Islet of Langerhans (tissue), 1 donor: ENCODE measurements at regions not wholly inside any gene's neighbourhood (a gene's known extent, or its start where the extent isn't known, plus 50 kb on each side); places are given as distances from the start of the nearest gene placed in this dataset.
"Not testable (repeated sequence)": the region's sequence is repeated elsewhere in the genome, so short reads cannot be mapped to it uniquely, and the experiment has no call there.

Source experiments
- FAIRE-seq: peaks from one replicate; lab custom pipeline; 2011; peaks lifted over from hg19 to GRCh38; lab: Jason Lieb, UNC

DNA sequence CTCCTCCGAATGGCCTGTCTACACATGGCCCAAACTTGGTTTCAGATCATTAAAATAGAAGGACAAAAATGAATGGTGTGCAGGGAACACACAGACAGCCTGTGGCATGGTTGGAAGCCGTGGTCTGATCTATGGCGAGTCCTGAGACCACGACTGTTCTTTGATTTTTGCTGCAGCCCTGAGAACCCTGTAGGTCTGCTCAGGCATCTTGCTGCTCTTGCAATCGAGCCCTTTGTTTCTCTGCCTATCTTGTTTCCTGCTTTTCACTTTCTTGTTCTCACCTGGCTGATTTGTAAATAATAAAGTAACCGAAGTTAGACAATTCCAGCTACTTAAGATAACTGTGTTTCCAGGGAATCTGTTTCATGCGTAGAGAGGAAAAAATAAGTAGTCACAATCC lies 54.1 kb upstream of the NBPF9 start:
- FAIRE-seq, result not testable (repeated sequence)

DNA sequence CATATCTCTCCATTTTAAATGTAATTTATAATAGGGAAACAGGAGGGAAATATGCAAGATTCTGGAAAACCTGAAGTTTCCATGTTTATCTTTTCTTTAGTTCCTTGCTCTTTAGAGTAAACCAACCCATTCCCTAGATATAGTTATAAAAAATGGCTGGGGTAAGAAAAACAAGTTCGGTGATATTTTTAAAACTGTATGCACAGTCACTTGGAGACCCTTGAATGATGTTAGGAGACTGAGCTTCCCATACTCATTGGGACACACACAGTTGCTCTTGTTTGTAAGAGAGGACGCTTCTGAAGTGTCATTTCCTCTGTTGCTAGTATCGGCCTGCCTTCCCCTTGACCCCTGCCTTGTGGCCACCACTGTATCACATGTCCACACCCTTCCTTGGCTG lies 55.0 kb upstream of the NBPF9 start:
- FAIRE-seq, result not testable (repeated sequence)

DNA sequence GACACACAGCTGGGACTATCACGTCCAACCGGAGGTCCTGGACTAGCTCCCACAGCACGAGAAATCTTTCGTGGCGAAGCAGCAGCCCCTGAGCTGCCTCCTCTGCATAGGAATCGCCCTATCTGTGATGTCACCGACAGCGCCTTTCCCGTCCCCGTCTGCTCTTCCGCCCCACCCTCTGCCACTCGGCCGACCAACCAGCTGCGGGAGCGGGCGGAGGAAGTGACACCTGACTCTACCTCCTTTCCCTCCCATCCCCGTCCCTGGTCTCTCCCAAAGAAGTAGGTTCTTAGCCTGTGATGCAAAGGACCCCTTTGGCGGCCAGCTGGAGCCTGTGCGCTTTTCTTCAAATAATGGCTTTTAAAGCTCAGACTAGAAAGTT lies 59.7 kb upstream of the NBPF9 start:
- not testable (repeated sequence) for FAIRE-seq

GRCh38 chr1:149174765-149175164 lies 71.4 kb upstream of the NBPF9 start:
- not testable (repeated sequence) for FAIRE-seq

- not testable (repeated sequence) for FAIRE-seq
Observed at GRCh38 chr1:149175812-149176211, 72.5 kb upstream of the NBPF9 start.

GRCh38 chr1:149176453-149177316 lies 73.3 kb upstream of the NBPF9 start:
- not testable (repeated sequence) for FAIRE-seq

- FAIRE-seq, result not testable (repeated sequence)
Observed at GRCh38 chr1:149190742-149191141, 87.4 kb upstream of the NBPF9 start.

- not testable (repeated sequence) for FAIRE-seq
Observed at GRCh38 chr1:149196651-149197050, 93.3 kb upstream of the NBPF9 start.

- FAIRE-seq, result not testable (repeated sequence)
Observed at GRCh38 chr1:149200567-149200966, 97.2 kb upstream of the NBPF9 start.

- not testable (repeated sequence) for FAIRE-seq
Observed at GRCh38 chr1:149202283-149202682, 98.9 kb upstream of the NBPF9 start.

GRCh38 chr1:149204396-149204795 lies 101.0 kb upstream of the NBPF9 start:
- not testable (repeated sequence) for FAIRE-seq

GRCh38 chr1:149208836-149209235 lies 105.5 kb upstream of the NBPF9 start:
- not testable (repeated sequence) for FAIRE-seq

DNA sequence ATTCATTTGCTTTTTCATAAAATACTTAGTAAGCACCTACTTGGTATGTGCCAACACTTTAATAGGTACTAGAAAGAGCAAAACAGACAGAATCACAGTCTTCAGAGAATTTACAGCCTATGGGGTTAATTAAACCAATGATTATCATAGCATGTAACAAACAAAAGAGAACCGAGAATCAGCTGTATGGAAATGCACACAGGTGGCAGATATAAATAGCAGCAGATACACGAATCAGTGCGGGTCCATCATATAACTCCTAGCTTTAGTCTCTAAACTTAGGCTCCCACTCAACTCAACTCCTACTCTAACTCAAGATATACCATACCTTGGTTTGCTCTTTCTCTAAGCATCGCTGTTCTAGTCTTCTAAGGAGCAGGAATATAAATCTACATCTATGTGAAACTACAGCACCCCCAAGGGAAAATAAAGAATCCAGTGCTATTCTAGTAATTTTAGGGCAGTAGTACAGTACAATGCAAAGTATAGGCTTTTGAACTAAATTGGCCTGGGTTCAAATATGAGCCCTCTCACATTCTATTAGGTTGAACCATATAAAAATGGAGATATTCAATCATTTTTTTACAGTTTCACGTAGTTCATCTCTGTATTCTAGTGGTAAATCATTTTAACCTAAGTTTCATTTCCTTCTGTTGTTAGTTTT lies 108.5 kb upstream of the NBPF9 start:
- FAIRE-seq, result not testable (repeated sequence)

DNA sequence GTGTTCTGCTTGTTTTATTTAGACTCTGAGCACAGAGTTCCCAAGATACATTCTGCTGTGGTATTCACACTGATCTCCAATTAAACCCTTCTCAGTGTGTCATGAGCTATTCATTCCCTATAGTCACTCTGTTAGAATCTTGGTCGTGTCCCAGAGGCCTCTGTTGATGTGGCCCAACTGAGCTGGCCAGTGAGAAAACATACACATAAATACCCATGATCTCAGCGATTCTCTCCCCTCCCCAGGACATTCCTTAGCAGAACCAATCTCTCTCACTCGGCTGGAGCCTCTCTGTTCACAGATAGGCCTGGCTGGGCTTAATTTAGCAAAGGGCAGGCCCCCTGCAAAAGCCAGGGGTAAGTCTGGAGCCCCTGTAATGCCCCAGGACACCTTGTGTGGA lies 109.6 kb upstream of the NBPF9 start:
- FAIRE-seq, result not testable (repeated sequence)

GRCh38 chr1:149213673-149214072 lies 110.3 kb upstream of the NBPF9 start:
- not testable (repeated sequence) for FAIRE-seq

DNA sequence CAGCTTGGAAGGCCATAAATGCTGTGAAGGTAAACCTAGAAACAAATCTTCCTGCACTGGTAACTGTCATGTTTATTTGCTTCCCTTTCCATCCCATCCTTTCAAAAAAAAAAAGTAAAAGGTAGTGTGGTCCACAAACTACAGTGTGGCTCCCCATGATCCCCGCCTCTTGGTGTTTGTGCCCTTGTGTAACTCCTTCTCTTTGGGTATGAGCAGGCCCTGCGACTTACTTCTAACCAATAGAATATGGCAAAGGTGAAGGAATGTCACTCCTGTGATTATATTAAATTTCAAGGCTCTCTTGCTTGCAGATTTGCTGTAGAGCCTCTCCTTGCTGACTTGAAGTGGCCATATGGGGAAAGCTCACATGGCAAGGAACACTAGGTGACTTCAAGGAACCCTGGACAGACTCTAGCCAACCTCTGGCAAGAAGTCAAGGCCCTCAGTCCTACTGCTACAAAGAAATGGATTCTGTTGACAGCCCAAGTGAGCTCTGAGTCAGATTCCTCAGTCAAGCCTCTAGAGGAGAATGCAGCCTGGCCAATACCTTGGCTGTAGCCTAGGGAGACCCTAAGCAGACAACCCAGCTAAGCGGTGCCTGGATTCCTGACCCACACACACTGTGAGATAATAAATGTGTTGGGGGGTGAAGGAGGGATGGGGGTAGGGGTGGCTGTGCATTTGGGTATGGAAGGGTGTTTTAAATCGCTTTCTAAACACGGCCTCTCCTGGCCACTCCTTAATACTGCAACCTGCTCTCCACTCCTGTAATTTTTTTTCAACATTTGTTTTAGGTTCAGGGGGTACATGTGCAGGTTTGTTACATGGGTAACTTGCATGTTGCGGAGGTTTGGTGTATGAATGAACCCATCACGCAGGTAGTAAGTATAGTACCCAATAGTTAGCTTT lies 115.0 kb upstream of the NBPF9 start:
- not testable (repeated sequence) for FAIRE-seq

DNA sequence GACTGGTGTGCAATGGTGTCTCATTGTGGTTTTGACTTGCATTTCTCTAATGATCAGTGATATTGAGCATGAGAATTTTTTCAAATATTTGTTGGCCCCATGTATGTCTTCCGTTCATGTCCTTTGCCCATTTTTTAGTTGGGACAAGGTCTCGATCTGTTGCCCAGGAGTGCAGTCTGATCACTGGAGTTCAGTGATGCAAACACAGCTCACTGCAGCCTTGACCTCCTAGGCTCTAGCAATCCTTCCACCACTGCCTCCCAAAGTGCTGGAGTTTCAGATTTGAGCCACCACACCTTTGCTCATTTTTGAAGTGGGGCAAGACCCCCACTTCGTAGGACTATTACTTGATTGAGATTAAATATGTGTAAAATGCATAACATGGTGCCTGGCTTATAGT lies 116.2 kb upstream of the NBPF9 start:
- FAIRE-seq, result not testable (repeated sequence)

DNA sequence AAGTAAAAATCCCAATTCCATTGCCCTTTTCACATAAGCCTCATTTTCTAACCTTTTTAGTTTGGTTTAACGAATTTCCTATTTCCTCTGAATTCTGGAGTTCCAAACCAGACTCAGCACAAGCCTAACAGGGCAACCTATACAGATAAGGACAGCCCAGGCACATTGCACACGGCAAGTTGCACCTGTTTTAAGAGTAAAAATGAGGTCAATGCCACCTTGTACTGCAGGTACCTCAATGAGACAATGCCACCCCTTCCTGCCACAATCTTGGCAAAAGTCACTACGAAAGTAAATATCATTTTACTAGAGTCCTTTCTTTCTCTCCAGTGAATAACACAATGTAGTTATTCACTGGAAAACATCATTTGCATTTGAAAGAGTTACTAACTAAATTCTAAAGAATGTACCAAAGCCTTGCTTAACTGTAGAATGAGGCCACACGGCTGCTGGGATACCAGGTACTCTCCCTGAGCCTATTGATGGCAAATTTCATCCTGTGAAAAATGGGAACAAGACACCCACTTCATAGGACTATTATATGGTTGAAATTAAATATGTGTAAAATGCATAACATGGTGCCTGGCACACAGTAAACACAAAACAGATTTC lies 117.2 kb upstream of the NBPF9 start:
- not testable (repeated sequence) for FAIRE-seq

DNA sequence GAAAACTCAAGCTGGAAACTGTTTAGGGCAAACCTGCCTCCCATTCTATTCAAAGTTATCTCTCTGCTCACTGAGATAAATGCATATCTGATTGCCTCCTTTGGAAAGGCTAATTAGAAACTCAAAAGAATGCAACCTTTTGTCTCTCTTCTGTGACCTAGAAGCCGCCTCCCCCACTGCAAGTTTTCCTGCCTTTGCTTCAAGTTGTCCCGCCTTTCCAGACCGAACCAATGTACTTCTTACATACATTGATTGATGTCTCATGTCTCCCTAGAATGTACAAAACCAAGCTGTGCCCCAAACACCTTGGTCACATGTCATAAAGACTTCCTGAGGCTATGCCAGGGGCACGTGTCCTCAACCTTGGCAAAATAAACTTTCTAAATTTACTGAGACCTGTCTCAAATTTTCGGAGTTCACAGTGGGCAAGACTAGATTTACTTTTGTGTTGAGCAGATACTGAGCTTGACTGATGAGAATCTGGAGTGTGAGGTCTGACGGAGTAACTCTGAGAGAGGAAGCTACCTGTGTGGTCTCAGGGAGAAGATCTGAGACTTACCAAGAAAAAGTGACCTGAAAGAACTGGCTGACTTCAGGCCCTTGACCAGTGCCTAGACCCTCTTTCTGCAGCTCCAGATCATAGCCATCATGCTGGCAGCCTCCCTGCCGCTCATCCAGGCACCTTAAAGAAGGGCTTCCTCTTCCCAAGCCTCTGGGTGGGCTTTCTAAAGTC lies 124.7 kb upstream of the NBPF9 start:
- FAIRE-seq, result not testable (repeated sequence)

DNA sequence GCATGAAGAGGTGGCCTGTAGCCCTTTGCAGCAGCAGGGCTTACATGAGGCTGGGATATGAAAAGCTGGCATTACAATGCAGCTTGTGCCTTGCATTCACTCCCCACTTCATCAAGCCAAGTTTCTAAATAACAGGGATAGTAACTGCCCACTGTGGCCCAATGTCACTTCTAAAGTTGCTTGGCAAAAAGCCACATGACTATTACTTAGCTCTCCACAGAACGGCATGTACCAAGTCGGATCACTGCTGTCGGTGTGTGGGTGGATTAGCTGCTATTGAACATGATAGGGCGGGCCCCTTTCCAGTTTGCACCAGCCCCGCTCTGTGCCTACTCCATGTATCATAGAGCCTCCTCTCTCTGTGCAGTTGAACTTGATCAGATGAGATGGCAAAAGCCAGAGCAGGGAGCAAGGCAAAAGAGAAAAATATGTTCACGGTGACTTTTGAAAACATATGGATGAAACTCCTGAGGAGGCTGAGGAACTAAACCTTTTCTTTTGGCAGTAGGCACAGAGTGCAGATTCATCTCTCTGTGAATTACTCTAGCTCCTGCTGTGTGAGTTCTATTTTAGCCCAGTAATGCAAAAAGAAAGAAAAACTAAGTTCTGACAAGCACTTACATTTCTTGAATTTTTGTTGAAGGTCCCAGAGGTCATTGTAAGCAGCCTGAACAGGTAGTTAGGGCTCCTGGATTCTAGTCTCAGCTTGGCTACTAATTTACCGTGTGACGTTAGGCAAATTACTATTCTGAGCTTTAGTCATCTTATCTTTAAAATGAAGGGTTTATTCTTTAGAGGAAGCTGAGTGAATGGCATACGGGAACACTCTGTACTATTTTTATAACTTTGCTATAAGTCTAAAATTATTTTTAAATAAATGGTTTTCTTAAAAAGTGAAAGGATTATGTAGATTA lies 125.6 kb upstream of the NBPF9 start:
- FAIRE-seq, result not testable (repeated sequence)
